GM19463 (cell line): ENCODE measurements at regions not wholly inside any gene's neighbourhood (a gene's known extent, or its start where the extent isn't known, plus 50 kb on each side); places are given as distances from the start of the nearest gene placed in this dataset.

Experiments used
- ATAC-seq: cut with Tn5 transposase; IDR thresholded peaks from one replicate; pipeline ENCODE4 v1.9.1; 2021; ENCODE audit warnings: mild to moderate bottlenecking, moderate library complexity; ENCODE audit not compliant: unreplicated experiment

DNA sequence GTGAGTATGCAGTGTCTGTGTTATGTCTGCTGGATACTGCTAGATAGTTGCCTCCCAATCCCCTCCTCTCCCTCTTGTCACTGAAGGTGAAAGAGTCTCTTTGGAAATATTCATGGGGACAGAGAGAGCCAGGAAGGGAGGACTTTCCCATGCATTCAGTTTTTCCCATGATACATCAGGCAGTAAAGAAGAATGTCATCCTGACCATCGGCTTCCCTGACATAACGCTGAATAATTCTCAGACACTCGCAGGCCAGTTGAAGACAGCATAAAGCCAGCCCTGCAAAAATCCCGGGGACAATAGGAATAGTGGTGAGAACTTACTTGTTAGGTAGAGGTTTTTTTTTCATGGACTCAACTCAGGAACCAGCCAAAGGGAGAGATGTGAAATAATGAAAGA, 58.1 kb downstream of the KLF4 start:
- no peak for ATAC-seq

- ATAC-seq, result no peak
These were observed 59.5 kb downstream of the KLF4 start for GRCh38 chr9:107430071-107430470.

- ATAC-seq, result no peak
These were observed 63.4 kb downstream of the KLF4 start for GRCh38 chr9:107426126-107426525.

DNA sequence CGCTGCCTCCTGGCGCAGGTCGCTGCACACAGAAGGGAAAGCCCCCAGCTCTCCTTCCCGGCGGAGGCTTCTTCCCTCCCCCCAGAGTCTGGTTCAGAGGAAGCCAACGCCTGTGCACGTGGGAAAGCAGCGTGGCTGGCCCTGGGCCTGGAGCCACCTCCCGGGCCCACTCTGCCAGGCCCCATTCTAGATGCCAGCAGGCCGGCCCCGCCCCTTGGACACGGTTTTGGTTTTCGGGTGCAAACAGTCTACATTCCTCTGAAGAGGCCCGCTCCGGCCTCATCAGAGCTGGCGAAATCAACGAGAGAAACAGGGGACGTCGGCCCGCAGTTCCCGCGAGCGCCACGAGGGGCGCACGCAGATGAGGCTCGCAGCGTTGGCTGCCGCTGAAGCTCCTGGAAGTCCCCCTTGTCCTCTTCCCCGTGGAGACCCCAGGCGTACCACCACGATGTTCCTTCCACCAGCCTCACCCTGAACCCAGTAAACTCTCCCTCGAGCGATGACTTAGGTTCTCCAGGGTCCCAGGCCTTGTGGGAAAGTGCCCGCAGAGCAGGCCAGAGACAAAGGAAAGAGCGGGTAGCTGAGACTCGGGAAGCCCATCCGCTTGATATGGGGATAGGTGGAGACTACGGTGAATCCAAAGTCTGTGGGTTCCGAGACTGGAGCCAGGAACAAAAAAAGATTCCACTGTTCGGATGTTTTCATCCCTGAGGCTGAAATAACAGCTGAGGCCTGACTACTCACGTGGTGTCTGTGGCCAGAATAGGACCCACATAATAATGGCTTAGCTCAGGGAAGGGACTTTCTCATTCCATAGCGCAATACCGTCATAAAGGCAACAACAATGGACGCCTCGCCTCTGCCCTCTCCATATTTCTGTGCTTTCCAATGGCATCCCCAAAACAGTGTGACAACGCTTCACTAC, 64.2 kb downstream of the KLF4 start:
- peak; percentile 88 for ATAC-seq

GRCh38 chr9:107423540-107423939, 66.0 kb downstream of the KLF4 start:
- ATAC-seq, result no peak

DNA sequence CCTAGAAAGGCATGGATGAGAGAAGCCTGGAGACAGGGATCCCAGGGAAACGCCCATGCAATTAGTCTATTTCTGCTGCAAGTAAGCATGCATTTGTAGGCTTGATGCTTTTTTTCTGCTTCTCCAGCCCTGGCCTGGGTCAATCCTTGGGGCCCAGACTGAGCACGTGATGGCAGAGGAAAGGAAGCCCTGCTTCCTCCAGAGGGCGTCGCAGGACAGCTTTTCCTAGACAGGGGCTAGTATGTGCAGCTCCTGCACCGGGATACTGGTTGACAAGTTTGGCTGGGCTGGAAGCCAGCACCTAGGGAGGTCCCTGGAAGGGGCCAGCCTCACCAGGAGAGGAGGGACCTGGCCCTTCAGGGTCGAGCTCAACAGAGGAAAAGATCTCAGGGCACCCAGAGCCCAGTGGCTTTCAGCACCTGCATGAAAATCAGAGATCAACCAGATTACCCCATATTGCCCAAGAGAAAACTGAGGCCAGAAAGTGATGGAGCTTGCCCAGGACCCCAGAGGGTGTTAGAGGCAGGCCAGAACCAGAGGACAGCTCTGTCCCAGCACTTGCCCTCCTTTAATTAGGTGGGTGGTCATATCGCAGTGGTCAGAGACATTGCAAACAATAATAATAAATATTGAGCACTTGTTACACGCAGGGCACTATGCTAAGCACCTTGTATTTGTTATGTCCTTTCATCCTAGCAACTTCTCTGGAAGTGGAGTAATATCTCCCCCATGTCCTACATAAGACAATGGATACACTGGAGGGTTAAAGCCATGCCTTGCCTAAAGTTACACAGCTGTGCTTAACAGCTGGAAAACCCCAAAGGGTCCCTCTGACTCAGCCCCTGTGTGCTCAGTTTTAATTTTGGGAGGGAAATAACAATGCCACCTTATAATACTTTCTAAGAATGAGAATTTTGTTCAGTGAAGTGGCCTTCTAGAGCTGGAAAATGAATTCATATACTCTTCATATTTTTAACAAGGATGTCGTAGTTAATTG, 67.1 kb downstream of the KLF4 start:
- ATAC-seq, result no peak

- no peak for ATAC-seq
These were observed 79.1 kb downstream of the KLF4 start for GRCh38 chr9:107410420-107410819.

DNA sequence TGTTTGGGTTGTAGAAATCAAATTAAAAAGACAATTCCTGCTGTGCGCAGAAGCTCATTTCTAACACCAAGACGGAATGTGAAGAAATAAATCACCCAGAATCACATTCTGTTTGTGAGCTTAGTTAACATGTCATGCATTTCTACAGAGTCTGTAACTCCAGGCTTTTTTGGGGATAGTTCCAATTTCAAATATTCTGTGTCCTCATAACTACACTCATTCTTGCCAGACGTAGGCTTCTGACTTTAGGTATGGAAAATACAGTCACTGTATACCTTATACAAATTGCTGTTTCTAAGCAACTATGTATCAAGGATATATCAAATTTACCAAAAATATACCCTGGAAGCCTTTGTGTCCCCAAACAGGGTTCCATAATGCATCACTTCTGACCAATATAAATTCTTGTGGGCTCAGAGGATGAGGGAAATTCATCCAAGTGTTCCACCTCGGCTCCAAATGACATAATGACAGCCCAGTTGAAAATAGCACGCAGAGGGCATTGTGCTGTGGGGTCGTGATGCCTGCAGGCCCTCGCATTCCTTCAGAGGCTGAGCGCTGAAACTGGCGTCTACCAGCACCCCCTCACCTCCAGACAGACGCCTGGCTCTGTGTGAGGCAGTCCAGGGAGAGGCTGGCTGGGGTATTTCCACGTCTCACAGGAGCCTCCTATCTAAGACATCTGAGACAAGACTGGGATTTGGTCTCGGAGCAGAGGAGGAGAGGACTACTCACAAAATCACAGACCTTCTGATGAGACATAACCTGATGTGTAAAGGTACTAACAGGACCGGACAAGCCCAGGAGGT, 79.8 kb downstream of the KLF4 start:
- ATAC-seq, result no peak

GRCh38 chr9:107407675-107408074, 81.9 kb downstream of the KLF4 start:
- ATAC-seq, result no peak

- no peak for ATAC-seq
These were observed 84.1 kb downstream of the KLF4 start for GRCh38 chr9:107405511-107405910.

GRCh38 chr9:107404736-107405135, 84.8 kb downstream of the KLF4 start:
- no peak for ATAC-seq

- no peak for ATAC-seq
These were observed 85.4 kb downstream of the KLF4 start for GRCh38 chr9:107404161-107404560.

DNA sequence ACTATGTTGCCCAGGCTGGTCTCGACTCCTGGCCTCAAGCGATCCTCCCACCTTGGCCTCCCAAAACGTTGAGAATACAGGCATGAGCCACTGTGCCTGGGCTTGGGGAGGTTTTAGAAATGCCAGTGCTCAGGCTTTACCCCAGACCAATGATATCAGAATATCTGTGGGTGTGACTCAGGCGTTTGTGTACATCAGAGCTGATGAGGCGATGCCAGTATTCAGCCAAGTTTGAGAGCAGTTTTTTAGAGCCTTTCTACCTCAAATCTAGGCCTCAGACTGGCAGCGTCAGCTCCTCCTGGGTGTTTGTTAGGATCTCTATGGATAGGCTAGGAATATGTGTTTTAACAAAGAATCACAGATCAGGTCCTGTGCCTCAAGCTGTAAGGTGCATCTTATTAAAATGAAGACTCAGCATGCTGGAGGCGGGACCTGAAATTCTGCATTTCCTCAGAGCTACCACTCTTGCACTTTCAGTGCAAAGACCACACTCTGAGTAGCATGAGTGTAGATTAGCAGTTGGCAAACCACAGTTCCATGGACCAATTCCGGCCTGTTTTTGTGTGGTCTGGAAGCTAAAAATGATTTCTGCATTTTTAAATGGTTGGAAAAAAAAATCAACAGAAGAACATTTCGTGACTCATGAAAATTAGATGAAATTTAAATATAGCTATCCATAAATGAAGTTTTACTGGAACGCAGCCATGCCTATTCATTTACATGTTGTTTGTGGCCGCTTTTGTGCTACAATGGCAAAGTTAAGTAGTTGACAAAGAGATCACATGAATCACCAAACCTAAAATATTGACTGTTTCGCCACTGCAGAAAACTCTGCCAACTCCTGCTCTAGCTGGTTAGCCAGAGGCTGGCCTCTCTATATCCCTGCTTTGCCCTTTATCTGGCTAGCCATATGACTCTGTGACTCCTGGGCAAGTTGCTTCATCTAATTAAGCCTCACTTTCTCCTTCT, 92.2 kb downstream of the KLF4 start:
- ATAC-seq, result no peak

- no peak for ATAC-seq
These were observed 95.3 kb downstream of the KLF4 start for GRCh38 chr9:107394264-107394663.

- no peak for ATAC-seq
These were observed 98.8 kb downstream of the KLF4 start for GRCh38 chr9:107390778-107391177.

DNA sequence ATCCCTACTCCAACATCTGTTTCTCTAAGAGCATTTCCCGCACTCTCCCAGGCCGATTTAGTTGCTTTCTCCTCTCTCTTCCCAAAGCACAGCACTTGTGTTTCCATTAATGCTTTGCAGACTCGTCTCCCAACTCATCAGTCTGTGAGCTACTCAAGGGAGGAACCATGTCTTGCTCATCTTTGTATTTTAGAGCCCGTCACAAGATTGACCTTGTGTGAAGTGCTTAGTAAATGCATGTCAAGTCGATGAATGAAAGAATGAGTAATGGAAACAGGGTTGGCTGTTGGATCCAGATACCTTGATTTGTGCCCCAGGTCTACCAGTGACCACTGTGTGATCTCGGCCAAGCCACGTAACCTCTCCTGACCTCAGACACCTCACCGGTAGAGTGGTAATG, 99.3 kb downstream of the KLF4 start:
- ATAC-seq, result no peak

DNA sequence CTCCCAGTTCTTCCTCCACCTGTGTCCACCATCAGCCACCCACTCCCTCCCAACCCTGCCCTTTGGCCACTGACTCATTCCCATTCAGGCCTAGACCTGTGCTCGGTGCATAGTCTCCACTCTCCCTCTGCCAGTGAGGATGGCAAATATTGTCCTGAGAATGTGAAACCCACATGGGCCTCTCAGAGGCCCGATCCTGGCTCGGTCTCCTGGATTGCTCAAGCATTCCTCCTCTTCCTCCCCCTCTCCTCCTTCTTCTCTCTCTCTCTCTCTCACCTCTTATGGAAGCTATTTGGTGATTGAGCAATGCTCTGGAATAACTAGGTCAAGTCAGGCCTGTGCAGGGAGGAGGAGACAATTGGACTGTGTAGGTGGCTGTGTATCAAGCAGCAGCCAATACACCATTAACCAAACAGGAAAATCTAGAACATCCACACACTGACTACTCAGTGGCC, 99.9 kb downstream of the KLF4 start:
- ATAC-seq, result no peak

GRCh38 chr9:107388890-107389289, 100.7 kb downstream of the KLF4 start:
- ATAC-seq, result no peak

- ATAC-seq, result no peak
These were observed 102.2 kb downstream of the KLF4 start for GRCh38 chr9:107387409-107387808.

DNA sequence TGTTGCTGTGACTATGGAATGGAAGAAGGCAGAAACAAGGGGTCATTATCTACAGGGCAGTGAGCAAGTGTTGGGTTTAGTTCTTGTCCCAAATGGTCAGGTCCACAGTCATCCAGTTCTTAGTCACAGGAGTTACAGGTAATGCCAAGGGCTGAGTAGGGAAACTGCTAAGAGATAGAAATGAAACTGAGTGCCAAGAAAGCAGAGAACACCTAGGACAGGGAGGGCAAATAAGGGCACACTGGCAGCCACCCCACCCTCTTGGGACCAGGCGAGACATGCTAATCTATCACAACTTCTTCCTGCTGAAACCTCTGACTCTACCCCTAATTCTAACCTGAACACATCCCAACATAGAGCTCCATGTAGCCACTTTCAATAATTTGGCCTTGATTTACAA, 103.2 kb downstream of the KLF4 start:
- ATAC-seq, result no peak
